GM18499 (cell line): ENCODE measurements at regions not wholly inside any gene's neighbourhood (a gene's known extent, or its start where the extent isn't known, plus 50 kb on each side); places are given as distances from the start of the nearest gene placed in this dataset.

Source experiments
- ATAC-seq: cut with Tn5 transposase; IDR thresholded peaks from one replicate; pipeline ENCODE4 v1.9.1; 2021; ENCODE audit warnings: moderate number of reproducible peaks; ENCODE audit not compliant: insufficient read depth, unreplicated experiment

- no peak for ATAC-seq
These were observed 68.3 kb upstream of the SLC44A1 start for GRCh38 chr9:105176194-105176593.

- no peak for ATAC-seq
These were observed 66.4 kb upstream of the SLC44A1 start for GRCh38 chr9:105178076-105178475.

DNA sequence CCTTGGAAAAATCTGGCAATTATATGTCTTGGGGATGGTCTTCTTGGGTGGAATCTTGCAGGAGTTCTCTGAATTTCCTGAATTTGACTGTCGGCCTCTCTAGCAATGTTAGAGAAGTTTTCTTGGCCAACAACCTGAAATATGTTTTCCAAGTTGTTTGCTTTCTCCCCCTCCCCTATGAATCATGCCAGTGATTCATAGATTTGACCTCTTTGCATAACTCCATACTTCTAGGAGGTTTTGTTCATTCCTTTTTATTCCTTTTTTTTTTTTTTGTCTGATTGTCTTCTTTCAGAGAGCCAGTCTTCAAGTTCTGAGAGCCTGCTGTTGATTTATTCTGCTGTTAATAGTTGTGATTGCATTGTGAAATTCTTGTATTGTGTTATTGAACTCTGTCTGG, 56.7 kb upstream of the SLC44A1 start:
- ATAC-seq, result no peak

DNA sequence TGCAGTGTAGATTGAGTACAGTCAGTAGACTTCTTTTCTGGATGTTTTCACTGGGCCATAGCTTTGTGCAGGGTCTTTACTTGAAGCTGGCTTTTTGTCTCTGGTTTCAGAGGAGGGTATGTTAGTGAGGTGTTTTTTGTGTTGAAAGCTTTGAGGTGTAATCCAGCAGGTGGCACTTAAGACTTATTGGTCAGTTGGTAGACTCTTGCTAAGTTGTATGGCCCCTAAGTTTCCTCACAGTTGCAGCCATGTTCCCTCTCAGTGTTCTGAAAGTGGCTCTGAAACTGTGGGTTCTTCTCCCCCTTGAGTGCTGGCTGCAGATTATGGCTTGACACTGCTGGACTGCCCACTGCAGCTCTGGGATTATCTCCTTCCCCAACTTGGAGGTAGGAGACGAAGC, 55.7 kb upstream of the SLC44A1 start:
- no peak for ATAC-seq

GRCh38 chr9:105191508-105192121, 52.8 kb upstream of the SLC44A1 start:
- no peak for ATAC-seq

- no peak for ATAC-seq
These were observed 50.9 kb upstream of the SLC44A1 start for GRCh38 chr9:105193560-105193959.

- no peak for ATAC-seq
These were observed 50.2 kb upstream of the SLC44A1 start for GRCh38 chr9:105194234-105194633.
